Right ventricle myocardium inferior (tissue), 1 donor: ENCODE measurements at regions not wholly inside any gene's neighbourhood (a gene's known extent, or its start where the extent isn't known, plus 50 kb on each side); places are given as distances from the start of the nearest gene placed in this dataset.
A peak's percentile ranks its signal among the peaks of the same experiment; 100 is the strongest.
"Not testable (repeated sequence)": the region's sequence is repeated elsewhere in the genome, so short reads cannot be mapped to it uniquely, and the experiment has no call there.

Experiments used
- ATAC-seq: fragments of 200-7000 bp; cut with Tn5 transposase; one replicate; pipeline ENCODE4 v1.9.1; 2020; ENCODE audit warnings: mild to moderate bottlenecking, moderate library complexity
- DNase-seq: peaks from one replicate; pipeline ENCODE4 v3.0.0; 2021; ENCODE audit errors: missing footprints
- intact Hi-C: fragments of 100-400 bp; cut with DNase I; formaldehyde crosslinking; loops from one replicate; pipeline ENCODE4 v1.11.0; 2022
- donor health status: DM: no; HTN: yes; CAD: no; lungs with severe emphysema.

DNA sequence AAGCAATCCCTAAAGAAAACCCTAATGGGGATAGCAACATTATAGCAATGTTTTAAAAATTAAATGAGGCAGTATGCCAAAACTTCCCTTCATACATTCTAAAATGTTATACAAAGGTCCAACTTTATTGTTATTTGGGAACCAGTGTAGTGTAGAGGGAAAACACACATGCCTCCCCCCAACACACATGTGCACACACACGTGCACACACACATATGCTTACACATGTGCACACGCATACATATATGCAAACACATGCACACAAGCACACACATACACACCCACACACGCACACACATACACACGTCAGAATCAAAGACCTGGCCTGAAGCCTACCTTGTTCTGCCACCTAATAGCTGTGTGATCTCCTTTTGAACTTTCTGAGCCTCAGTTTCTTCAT is 83.3 kb downstream of the SCN11A start:
- intact Hi-C loops = no loop called here
- ATAC-seq = no peak
- DNase-seq = no peak

DNA sequence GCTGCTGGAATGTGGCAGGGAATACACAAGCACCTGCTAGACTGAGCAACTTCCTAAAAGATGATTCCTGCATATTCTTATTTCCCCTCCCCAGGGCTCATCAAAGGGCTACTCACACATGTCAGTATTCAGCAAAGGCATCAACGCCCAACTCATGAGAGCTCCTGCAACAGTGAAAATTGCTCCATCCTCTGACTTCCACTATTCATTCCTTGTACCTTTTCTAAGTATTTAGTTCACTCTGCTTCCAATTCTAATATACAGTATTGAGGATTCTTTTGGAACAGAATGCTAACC is 84.1 kb downstream of the SCN11A start:
- DNase-seq (no peak), ATAC-seq (no peak)
- intact Hi-C loops = no loop called here

DNA sequence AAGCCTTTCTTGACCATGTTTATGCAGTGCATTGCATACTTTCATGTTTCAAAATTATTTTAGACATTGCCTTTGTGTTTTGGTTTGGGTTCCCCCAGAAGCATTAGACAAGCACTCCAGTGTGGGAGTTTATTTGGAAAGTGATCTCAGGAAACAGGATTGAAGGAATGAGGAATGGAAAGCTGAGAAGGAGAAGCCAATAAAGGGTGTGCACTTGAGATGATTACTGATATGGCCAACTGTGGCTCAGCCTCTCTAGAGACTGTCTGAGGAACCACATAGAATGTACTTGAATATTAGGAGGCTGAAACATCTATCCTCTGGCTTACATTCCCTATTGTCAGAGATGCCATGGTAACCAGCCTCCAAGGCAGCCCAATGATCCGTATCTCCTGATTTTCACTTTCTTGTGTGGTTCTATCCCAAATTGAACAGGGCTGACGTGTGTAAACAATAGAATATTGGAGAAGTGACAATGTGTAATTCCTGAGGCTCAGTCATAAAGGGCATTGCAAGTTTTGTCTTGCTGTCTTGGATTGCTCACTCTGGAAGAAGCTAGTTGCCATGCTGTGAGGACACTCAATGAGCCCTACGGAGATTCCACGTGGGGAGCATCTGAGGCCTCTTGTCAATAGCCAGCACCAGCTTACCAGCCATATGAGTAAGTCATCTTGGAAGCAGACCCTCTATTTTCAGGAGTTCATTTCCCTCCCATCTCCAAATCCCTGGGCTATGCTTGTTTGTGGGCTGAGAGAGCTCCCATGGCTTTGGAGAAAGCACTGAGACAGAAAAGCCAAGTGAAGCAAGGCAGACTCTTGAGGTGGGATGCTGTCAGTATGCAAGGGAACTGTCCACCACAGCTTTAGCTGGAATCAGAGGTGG is 84.7 kb downstream of the SCN11A start:
- no peak for ATAC-seq
- intact Hi-C loops = no loop called here
- no peak for DNase-seq

DNA sequence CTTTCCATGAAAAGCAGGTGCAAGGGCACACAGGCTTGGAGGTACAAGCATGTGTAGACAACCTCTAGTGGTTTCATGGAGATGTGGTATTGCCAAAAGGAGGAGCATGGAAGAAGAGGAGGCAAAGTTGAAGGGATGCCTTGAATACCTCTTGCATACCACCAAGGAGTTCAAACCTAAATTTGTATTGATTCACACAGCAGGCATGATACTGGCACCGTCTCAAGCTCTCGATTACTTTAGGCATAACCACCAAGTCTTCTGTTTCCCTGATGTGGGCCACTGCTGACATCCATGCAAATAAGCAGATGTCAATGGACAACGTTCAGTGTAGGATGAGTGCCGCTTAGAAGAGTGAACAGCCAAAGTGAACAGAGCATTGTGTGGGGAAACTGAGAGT is 87.1 kb downstream of the SCN11A start:
- ATAC-seq (no peak), DNase-seq (no peak)
- intact Hi-C loops = no loop called here

DNA sequence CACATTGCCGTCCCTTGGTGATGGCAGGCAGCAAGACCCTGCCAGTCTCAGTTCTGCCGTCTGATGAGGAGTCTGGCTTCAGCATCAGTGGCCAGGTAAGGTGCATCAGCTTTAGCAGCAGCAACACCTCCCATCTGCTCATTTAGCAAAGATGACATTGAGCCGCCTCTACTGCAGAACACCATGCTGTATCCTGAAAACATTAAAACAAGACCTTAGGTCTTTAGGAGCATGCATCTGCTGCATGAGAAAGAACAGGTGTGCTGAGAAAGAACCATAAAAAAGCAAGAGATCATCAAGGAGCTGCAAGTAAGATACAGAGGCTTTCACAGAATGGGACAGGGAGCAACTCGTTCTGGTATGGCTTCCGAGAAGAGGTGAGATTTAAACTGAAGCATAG is 87.5 kb downstream of the SCN11A start:
- intact Hi-C loops = no loop called here
- DNase-seq (no peak), ATAC-seq (no peak)

DNA sequence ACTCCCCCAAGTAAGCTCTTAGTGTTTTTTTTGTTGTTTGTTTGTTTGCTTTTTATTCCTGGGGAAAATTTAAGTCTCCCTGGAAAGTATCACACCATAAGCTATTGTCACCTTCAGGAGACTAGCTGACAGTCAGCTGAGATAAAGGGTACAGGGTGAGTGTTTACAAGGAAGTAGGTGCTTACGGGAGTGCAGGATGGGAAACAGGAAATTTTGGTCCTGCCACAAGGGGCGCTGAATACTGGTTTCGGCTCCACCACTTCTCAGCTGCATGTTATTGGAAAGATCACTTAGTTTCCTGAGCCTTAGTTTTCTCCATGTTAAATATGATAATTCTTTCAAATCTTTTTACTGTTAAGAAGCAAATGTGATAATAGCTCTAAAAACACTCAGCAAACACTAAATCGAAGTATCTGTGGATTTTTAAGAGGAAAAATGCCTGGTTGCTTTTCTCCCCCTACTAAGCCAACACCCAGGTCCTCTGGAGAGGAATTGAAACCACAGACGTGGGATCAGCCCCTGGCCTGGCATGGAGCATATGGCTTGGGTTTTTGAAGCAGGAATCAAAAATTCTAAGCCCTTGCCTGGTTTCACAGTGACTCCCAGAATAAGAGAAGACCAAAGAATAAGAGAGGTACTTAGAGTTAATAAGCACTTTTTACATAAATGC is 90.7 kb downstream of the SCN11A start:
- peak; percentile 74 for ATAC-seq
- intact Hi-C loops = no loop called here
- DNase-seq = no peak

DNA sequence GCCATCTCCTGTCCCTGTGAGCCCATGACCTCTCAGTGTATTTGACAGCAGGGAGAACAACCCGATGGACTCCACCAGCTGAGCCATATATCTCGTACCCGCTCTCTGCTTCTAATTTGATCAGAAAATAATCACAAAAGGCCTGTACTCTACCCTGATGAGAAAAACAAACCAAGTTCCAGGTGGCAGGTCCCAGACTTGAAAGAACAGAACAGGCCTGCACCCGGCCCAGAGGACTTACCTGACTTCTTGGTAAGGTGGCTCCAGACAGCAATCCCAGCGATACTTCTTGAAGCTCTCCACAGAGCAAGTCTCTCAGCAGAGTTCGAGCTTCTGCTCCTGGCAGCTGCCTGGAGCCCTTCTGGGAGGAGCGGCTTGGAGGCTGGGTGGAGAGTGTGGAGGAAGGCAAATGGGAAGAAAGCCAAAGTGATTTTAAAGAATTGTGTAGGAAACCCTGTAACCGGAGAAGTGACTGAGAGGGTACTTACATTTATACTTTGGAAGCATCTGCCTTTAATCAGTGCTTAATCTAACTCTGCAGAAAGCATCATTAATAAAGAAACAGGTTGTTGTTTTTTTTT is 91.6 kb downstream of the SCN11A start:
- intact Hi-C loops = no loop called here
- no peak for DNase-seq
- ATAC-seq = no peak

DNA sequence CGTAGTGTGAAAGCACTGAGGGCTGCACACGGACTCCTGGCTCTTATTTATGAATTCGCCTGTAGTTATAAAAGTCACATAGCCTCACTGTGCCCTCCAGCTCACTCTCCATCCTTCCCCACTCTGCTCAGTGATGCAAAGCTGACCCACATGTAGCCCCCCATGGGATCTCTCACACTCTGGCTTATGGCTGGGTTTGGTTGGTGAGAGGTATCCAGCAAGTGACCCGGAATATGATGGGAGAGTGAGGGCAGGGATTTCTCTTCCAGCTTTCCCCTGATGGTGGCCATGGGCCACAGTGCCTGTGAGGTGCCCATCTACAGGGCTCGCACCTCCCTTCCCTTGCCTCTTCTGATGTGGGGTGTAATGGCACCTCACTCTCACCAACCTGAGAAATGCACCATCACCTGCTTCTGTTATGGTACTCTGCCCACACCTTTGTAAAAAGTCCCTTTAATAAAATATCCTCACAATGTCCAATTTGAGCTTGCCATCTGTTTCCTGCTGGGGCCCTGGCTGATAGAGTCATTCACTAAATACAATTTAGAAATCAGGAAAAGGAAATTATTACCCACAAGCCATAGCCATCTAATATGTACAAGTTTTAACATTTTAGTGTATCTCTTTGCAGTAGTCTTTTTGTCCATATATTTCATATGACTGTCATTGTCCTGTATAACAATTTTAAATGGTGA is 93.6 kb downstream of the SCN11A start:
- intact Hi-C loops = no loop called here
- DNase-seq (no peak), ATAC-seq (no peak)

DNA sequence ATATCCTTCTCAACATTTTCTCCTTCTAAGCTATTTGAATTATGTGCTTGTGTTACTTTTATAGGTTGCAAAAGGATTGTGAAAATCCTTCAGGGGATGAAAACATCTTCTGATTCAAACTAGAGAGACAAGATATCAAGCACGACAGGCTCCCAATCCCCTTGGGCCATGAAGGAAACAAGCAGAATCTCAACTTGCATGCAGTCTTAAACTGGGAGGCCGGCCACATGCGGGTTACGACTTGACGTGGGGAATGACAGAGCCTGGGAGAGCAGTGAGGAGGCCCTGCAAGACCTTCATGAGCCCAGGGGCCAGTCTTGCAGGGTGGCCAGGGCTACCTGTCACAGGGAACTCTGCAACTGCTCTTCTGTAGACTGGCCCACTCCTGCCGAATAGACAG is 94.4 kb downstream of the SCN11A start:
- ATAC-seq (no peak), DNase-seq (no peak)
- intact Hi-C loops = no loop called here

DNA sequence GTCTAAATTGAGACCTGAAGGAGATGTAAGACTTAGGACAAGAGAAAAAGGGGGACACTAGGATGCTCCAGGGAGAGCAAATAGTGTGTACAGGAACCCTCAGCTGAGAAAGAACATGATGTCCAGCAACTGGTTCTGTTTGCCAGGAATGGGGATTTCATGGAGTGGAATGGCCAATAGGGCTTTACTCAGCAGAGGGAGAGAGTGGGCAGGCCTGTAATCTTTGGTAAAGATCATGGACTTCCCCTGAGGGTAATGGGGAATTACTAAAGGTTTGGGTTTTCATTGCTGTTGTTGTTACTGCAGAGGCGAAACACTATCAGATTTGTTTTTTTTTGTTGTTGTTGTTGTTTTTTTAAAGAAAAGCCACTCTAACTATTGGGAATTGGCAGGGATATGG is 99.0 kb downstream of the SCN11A start:
- intact Hi-C loops = no loop called here
- ATAC-seq (no peak), DNase-seq (no peak)

DNA sequence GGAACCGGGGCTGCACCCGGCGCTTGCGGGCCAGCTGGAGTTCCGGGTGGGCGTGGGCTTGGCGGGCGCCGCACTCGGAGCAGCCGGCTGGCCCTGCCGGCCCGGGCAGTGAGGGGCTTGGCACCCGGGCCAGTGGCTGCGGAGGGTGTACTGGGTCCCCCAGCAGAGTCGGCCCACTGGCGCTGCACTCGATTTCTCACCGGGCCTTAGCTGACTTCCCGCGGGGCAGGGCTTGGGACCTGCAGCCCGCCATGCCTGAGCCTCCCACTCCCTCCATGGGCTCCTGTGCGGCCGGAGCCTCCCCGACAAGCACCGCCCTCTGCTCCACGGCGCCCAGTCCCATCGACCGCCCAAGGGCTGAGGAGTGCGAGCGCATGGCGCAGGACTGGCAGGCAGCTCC is 100.6 kb downstream of the SCN11A start:
- intact Hi-C loops, ATAC-seq, DNase-seq: not testable (repeated sequence)

DNA sequence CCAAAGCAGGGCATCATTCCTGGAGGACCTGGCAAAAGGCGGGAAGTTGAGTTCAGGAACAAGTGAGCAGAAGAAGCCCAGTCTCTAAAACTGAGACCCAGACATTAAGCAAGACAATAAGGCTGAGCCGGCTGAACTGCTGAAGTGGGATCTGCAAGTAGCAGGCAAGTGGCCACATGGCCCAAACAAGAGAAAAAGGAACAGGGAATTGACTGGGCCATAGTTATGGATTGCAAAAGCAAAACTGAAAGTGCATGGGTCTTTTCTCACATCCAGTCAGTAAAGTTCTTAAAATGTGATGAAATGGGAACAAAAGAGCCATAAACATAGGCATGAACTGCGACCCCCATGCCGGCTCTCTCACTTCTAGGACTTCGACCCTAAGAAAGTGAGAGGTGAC is 101.2 kb downstream of the SCN11A start:
- intact Hi-C loops = no loop called here
- ATAC-seq (no peak), DNase-seq (no peak)

DNA sequence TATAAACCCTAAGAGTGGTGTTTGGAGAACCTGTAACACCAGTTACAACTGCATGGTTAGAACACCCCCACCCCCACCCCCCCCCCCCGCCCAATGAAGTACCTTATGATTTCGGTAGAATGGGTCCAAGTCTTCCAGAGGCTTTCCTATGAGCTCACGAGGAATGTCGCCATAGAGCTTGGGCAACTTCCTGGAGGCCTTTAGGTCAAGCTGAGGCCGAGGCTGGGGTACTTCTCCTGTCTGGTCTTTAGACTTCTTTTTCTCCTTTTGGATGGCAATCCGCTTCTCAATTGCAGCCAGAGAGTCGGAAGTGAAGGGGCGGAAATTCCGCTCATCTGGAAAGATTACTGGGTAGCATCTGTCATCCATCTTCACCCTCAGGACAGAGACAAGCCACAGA is 101.8 kb downstream of the SCN11A start:
- no peak for ATAC-seq
- intact Hi-C loops = no loop called here

DNA sequence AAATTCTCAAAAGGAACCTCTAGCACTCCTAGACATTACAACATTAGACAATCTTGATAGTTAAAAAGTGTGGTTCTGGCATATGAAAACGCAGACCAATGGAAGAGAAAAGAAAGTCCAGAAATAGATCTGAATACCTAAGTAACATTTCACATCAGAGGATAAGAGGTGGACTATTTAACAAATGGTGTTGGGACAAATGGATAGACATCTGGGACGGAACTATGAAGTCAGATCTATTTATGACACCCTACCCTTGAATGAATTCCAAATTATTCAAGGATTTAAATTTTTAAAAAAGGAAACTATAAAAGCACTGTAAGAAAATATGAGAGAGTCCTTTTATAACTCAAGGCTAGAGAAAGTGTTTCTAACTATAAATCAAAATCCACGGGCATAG is 111.3 kb downstream of the SCN11A start:
- ATAC-seq (no peak), DNase-seq (no peak)
- intact Hi-C loops = no loop called here

More for the DNA sequence above, 101.8 kb downstream of the SCN11A start:
- no peak for DNase-seq

DNA sequence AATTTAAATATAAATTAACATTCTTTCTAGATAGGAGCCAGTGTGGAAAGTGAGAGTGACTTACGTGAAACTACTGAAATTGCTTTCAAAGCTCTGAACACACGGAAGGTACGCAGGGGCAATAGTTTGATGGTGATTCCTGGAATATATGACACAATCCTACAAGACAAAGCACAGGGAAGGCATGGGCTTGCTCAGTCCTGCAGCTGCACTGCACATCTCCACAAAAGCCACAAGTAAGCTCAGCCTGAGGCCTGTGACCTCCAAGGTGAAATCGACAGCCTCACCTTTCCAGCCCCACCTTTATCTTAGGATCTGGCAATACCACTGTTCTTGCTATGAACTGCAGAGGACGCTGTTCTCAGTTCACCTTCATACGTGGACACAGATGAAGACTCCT is 109.3 kb upstream of the SCN10A start:
- ATAC-seq = no peak
- intact Hi-C loops = no loop called here
- DNase-seq = no peak

DNA sequence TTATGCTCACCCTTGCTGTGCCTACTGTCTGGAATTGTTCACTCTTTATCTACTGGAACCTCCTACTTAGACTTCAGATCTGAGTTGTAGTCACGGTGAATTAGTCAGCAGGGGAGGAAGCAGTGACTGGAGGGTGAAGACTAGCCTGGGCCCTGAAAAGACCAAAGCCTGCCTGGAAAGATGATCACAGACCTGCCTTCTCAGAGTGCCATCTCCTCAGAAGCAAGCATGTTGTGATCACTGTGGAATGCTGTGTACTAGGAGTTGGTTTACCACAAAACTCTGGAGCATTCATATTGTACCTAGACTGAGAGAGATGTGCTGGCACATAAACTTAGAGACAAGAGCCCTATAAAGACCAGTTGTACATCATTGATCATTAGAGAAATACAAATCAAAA is 100.7 kb upstream of the SCN10A start:
- ATAC-seq = no peak
- DNase-seq = no peak
- intact Hi-C loops = no loop called here

DNA sequence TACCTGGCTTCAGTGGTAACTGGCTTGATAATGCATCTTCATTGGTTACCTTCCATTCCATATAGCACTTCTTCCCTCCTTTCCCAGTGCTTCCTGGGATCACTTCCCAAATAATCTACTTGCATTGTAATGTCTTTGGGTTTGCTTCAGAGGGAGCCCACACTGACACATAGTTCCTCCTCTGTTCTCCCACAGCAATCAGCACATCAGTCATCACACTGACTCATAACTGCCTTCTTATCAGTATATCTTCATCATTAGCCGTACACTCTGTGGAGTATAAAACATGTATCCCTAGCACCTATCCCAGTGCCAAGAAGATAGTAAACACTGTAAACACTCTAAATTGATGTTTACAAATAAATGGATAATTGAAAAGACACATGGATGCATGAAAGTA is 91.4 kb upstream of the SCN10A start:
- ATAC-seq (no peak), DNase-seq (no peak)
- intact Hi-C loops = no loop called here

DNA sequence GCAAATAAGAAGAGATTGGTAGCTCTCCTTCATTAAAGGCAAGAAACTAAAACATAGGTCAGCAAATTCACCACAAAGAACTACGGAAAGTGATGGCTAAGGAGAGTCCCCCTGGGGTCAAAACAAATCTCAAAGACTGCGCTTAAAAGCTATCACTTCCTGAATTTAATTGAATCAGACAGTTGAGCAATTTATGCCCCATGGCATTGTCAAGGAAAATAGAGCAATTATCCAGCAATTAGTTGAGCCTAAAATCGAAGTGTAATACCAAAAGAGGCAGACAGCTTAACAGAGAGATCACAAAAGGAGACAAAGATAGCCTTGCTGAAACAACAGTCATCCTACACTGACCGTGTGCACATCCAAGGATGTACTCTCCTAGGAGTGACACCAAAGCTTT is 74.4 kb upstream of the SCN10A start:
- intact Hi-C loops = no loop called here
- no peak for ATAC-seq

DNA sequence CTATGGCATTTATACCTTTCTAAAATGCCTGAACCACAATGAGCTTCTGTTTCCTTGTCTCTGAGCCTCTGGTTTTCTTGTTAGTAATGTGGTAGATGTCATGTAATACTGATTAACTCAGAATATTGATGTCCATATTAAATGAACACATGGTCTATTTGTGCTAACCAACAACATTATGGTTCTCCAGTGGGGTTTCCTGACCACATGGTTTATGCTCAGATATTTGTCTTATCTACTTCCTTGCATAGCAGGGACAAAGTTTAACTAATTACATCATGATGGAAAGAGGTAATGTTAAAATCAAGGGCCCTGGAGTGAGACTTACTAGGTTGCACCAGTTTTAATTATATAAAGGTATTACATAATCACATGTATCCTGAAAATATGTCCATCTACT is 62.6 kb upstream of the SCN10A start:
- DNase-seq (no peak), ATAC-seq (no peak)
- intact Hi-C loops = no loop called here

More for the DNA sequence above, 74.4 kb upstream of the SCN10A start:
- no peak for DNase-seq
